HEK293T (cell line): ENCODE measurements at regions not wholly inside any gene's neighbourhood (a gene's known extent, or its start where the extent isn't known, plus 50 kb on each side); places are given as distances from the start of the nearest gene placed in this dataset.

ENCODE experiments used
- CTBP1 ChIP-seq: fragments of 450-650 bp; IDR thresholded peaks from 2 replicates; pipeline ENCODE4 v1.6.1; 2016; ENCODE audit warnings: borderline replicate concordance
- ELF4 ChIP-seq: fragments of 450-650 bp; IDR thresholded peaks from 2 replicates; pipeline ENCODE4 v1.6.1; 2017; ENCODE audit warnings: antibody characterized with exemption
- FOXM1 ChIP-seq: fragments of 450-650 bp; IDR thresholded peaks from 2 replicates; pipeline ENCODE4 v1.6.1; 2017; ENCODE audit warnings: mild to moderate bottlenecking, borderline replicate concordance
- PKNOX1 ChIP-seq: fragments of 450-650 bp; IDR thresholded peaks from 2 replicates; pipeline ENCODE4 v1.6.1; 2016
- SP1 ChIP-seq: fragments of 450-650 bp; IDR thresholded peaks from 2 replicates; pipeline ENCODE4 v1.6.1; 2017
- SUZ12 ChIP-seq: fragments of 450-650 bp; IDR thresholded peaks from 2 replicates; pipeline ENCODE4 v1.6.1; 2016; ENCODE audit warnings: mild to moderate bottlenecking
- TARDBP ChIP-seq: fragments of 450-650 bp; IDR thresholded peaks from 2 replicates; pipeline ENCODE4 v1.6.1; 2016

- no peak for TF ChIP-seq FOXM1
- no peak for TF ChIP-seq CTBP1
- TF ChIP-seq TARDBP = no peak
- TF ChIP-seq SP1 = no peak
- TF ChIP-seq SUZ12 = no peak
- TF ChIP-seq PKNOX1 = no peak
- TF ChIP-seq ELF4 = no peak
These were observed 60.0 kb upstream of the HMGA2 start for GRCh38 chr12:65764325-65764724.
